H1 (cell line): ENCODE measurements at regions not wholly inside any gene's neighbourhood (a gene's known extent, or its start where the extent isn't known, plus 50 kb on each side); places are given as distances from the start of the nearest gene placed in this dataset.

Experiments used
- EP300 ChIP-seq, 2 experiments: IDR thresholded peaks; 1 replicate in 1 of 2; 2 replicates in 1 of 2; pipeline ENCODE4 v1.6.1; 2011 to 2012; ENCODE audit warnings: low read depth in 2 of 2, low read length in 2 of 2, mild to moderate bottlenecking in 2 of 2, borderline replicate concordance in 1 of 2, inconsistent platforms in 1 of 2, moderate library complexity in 1 of 2
- GABPA ChIP-seq: IDR thresholded peaks from 2 replicates; pipeline ENCODE4 v1.6.1; 2011; ENCODE audit warnings: mild to moderate bottlenecking, low read length, moderate library complexity, borderline replicate concordance; ENCODE audit not compliant: insufficient read depth
- JUND ChIP-seq: IDR thresholded peaks from 2 replicates; pipeline ENCODE4 v1.6.1; 2011; ENCODE audit warnings: mild to moderate bottlenecking, improper control_type of control experiment, low read length
- RFX5 ChIP-seq: IDR thresholded peaks from 2 replicates; pipeline ENCODE4 v1.6.1; 2011; ENCODE audit warnings: low read depth, low read length, improper control_type of control experiment, borderline replicate concordance
- SRF ChIP-seq: IDR thresholded peaks from 2 replicates; pipeline ENCODE4 v1.6.1; 2011; ENCODE audit warnings: mild to moderate bottlenecking, low read depth, low read length, moderate library complexity
- TAF1 ChIP-seq: IDR thresholded peaks from 2 replicates; pipeline ENCODE4 v1.6.1; 2011; ENCODE audit warnings: mild to moderate bottlenecking, low read depth, low read length
- TF ChIP-seq, protein P1 (sequence below), 3 experiments: IDR thresholded peaks; 1 replicate in 2 of 3; 2 replicates in 1 of 3; pipeline versions ENCODE4 v1.5.1 to v1.6.1; 2011; ENCODE audit warnings: low read length in 3 of 3, mild to moderate bottlenecking in 3 of 3, inconsistent platforms in 2 of 3, low read depth in 1 of 3, moderate library complexity in 1 of 3; ENCODE audit not compliant: insufficient read depth in 1 of 3; ENCODE audit errors: control extremely low read depth in 1 of 3

DNA sequence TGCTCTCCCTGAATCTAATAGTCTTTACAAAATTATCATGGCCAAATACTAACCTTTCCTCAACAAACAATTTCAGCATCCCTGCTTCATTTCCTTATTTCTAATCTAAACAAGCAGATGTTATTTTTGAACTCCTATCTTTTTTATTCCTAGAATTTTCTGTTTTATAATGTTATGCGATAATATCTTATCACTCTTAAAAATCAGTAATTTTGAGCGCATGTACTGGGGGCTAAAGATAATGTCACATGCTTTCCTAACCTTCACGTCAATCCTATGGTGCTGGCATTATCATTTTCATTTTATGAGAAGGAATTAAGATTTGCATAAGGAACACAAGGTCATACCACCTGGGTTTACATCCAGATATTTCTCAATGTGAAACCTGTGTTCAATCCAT, 648.0 kb downstream of the BRINP1 start:
- TF ChIP-seq SRF (no peak), RFX5 (no peak), EP300 (IDR thresholded peaks at IDR 0.05; ENCODE audit: borderline replicate concordance in 1 of 2, low read depth in 2 of 2, low read length in 2 of 2) (no peak), JUND (no peak), GABPA (no peak), TAF1 (no peak)
- TF ChIP-seq, protein P1, sequence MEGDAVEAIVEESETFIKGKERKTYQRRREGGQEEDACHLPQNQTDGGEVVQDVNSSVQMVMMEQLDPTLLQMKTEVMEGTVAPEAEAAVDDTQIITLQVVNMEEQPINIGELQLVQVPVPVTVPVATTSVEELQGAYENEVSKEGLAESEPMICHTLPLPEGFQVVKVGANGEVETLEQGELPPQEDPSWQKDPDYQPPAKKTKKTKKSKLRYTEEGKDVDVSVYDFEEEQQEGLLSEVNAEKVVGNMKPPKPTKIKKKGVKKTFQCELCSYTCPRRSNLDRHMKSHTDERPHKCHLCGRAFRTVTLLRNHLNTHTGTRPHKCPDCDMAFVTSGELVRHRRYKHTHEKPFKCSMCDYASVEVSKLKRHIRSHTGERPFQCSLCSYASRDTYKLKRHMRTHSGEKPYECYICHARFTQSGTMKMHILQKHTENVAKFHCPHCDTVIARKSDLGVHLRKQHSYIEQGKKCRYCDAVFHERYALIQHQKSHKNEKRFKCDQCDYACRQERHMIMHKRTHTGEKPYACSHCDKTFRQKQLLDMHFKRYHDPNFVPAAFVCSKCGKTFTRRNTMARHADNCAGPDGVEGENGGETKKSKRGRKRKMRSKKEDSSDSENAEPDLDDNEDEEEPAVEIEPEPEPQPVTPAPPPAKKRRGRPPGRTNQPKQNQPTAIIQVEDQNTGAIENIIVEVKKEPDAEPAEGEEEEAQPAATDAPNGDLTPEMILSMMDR (IDR thresholded peaks at IDR 0.05; ENCODE audit: control extremely low read depth in 1 of 3, insufficient read depth in 1 of 3, low read depth in 1 of 3, low read length in 3 of 3) = no peak
